Choroid plexus epithelial cell (primary cell): ENCODE measurements at regions not wholly inside any gene's neighbourhood (a gene's known extent, or its start where the extent isn't known, plus 50 kb on each side); places are given as distances from the start of the nearest gene placed in this dataset.

Experiments
- DNase-seq: peaks from one replicate; pipeline ENCODE4 v3.0.0-alpha.2; 2010; ENCODE audit warnings: low read depth
- H3K4me3 ChIP-seq: 2 replicates; pipeline ENCODE4 v1.5.1; 2011; ENCODE audit warnings: low read depth, mild to moderate bottlenecking, control low read depth, low read length, moderate library complexity
- TF ChIP-seq, protein P1 (sequence below): conservative IDR thresholded peaks from 2 replicates; pipeline ENCODE4 v1.5.1; 2011; ENCODE audit warnings: low read depth, mild to moderate bottlenecking, control low read depth, inconsistent platforms, low read length, moderate library complexity

DNA sequence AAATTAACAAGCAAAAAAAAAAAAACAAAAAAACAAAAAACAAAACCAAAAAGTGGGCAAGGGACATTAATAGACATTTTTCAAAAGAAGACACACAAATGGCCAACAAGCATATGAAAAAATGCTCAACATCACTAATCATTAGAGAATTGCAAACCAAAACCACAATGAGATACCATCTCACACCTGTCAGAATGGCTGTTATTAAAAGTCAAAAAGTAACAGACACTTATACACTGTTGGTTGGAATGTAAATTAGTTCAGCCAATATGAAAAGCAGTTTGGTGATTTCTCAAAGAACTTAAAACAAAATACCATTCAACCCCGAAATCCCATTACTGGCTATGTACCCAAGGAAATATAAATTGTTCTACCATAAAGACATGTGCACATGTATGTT is 222.4 kb upstream of the CD96 start:
- no peak for DNase-seq
- TF ChIP-seq, protein P1, sequence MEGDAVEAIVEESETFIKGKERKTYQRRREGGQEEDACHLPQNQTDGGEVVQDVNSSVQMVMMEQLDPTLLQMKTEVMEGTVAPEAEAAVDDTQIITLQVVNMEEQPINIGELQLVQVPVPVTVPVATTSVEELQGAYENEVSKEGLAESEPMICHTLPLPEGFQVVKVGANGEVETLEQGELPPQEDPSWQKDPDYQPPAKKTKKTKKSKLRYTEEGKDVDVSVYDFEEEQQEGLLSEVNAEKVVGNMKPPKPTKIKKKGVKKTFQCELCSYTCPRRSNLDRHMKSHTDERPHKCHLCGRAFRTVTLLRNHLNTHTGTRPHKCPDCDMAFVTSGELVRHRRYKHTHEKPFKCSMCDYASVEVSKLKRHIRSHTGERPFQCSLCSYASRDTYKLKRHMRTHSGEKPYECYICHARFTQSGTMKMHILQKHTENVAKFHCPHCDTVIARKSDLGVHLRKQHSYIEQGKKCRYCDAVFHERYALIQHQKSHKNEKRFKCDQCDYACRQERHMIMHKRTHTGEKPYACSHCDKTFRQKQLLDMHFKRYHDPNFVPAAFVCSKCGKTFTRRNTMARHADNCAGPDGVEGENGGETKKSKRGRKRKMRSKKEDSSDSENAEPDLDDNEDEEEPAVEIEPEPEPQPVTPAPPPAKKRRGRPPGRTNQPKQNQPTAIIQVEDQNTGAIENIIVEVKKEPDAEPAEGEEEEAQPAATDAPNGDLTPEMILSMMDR: no peak
- H3K4me3 ChIP-seq: no peak overlapping the region

DNA sequence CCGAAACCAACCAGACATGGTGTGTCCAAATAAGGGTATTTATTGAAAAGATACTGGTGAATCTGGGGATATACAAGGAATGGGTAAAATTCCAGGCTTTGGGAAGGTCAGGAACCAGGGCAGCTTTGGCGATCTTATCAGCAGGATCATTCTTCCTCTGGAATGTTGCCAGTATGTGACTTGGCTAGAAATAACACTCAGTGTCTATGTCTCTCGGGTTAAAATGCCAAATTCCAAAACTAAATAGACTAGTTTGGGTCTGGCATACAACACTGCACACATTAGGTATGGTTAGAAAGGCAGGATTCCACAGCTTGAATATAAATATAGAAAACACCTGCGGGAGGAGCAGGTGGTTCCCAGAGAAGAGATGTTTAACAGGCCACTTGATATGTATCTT is 220.2 kb upstream of the CD96 start:
- DNase-seq: no peak
- TF ChIP-seq, protein P1: no peak
- H3K4me3 ChIP-seq: no peak overlapping the region

DNA sequence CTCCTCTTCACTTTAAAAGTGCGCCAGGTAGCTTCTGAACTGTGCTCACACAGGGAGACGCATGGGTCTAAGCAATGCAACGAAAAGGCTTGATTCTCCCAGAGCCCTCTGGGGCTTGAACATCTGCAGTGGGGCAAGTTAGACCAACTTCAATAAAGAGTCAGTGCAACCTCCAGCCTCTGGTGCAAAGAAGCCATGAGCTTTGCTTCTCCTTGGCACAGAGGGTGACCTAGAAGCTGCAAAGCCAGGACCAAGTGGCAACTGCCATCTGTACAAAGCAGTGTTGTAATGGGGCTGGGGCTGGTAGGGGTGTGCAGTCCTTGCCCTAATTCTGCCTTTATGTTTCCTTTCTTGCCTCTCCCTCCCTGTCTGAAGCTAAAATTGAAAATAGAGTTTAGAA is 219.0 kb upstream of the CD96 start:
- H3K4me3 ChIP-seq: no peak overlapping the region
- DNase-seq: no peak
- TF ChIP-seq, protein P1: no peak

DNA sequence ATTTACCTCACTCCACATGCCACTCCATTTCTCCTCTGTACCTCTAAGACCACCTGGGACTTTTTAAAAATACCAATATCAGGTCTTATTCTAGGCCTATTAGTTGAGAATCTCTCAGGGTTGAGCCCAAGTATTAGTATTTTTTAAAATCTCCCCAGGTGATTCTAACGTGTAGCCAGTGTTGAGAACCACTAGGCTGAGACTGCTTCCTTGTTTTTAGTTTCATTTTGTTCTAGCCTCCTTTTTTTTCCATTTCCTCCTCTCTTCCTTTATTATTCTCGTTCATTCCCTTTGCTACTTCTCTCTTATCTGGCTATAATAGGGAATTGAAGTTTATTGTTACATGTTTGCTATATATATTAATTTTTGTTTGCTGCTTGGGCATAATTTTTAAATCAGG is 217.8 kb upstream of the CD96 start:
- H3K4me3 ChIP-seq: no peak overlapping the region
- no peak for DNase-seq
- TF ChIP-seq, protein P1: no peak

DNA sequence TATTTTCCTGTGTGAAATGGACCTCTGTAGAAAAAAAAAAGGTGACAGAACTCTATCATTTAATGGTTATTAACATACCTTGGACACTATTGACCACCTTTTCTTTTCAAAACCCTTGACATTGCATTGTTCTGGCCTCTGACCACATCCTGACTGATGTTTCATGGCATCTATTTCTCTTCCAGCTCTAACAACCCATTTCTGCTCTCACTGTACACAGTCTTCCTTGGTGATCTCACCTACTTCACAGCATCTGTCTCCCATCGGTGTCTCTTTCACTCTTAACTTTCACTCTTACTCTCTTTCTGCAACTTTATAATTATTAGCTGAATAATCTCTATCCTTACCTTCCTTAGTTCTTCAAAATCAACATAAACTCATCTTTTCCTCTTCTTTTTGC is 217.4 kb upstream of the CD96 start:
- TF ChIP-seq, protein P1: no peak
- DNase-seq: no peak
- no peak overlapping the region for H3K4me3 ChIP-seq

DNA sequence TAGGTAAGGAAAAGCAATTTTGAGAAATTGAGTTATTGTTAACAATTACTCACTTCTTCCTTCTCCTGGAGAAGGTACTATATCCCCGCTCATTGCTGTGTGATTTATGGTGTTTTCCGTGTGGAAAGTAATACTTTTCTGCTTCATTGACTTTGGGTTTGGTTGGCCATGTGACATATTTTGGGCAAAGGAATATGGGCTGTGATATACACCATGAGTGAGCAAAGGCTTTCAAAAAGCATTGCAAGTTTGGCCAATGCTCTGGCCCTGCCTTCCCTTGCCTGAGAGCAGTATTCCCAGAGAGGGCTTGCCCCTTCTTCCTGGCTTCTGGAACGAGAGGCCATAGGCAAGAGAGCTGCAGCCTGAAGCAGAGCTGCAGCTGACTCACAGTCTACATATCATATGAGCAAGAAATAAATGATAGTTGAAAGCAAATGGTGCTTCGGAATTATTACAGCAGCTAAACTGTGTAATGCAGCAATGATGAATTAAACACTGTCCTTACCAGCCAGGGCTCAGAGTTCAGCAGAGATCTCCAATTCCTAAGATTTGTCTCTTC is 216.8 kb upstream of the CD96 start:
- H3K4me3 ChIP-seq: no peak overlapping the region
- DNase-seq: no peak
- TF ChIP-seq, protein P1: no peak

DNA sequence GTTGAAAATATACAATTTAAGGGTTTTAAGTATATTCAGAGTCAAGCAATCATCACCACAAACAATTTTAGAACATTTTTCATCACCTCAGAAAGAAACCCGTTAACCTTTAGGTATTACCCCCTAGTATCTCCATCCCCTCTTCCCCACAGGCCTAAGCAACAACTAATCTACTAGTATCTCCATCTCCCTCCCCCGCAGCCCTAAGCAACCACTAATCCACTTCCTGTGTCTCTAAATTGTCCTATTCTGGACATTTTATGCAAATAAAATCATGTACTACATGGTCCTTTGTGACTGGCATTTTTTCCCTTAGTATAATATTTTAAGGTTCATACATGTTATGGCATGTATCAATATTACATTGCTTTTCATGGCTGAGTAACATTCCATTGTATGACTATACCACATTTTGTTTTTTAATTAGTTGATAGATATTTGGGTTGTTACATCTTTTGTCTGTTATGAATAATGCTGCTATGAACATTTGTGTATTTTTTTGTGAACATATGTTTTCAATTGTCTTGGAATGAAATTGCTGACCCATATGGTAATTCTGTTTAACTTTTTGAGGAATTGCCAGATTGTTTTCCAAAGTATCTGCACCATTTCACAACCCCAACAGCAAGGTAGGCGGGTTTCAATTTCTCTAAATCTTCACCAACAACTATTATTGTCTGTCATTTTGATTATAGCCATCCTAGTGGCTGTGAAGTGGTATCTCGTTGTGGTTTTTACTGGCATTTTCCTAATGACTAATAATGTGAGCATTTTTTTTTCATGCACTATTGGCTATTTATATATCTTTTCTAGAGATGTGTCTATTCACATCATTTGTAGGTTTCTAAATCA is 215.6 kb upstream of the CD96 start:
- DNase-seq: peak; percentile 31
- TF ChIP-seq, protein P1: no peak
- no peak overlapping the region for H3K4me3 ChIP-seq
